ENCODE measurements at regions not wholly inside any gene's neighbourhood (a gene's known extent, or its start where the extent isn't known, plus 50 kb on each side); places are given as distances from the start of the nearest gene placed in this dataset.

GRCh38 chr3:5861151-5861550 is 673.6 kb downstream of the EDEM1 start:
- TF ChIP-seq ZFP91 (CRISPR knock-in tag; IDR thresholded peaks at IDR 0.05), result no peak
- no peak for TF ChIP-seq ZNF224 (CRISPR knock-in tag; IDR thresholded peaks at IDR 0.05)
- TF ChIP-seq ATF7 (IDR thresholded peaks at IDR 0.05), result no peak
- no peak for TF ChIP-seq CEBPB (tag; IDR thresholded peaks at IDR 0.05)
- no peak for TF ChIP-seq KDM4B (IDR thresholded peaks at IDR 0.05; ENCODE audit: borderline replicate concordance in 2 of 2, low read depth in 1 of 2)
- no peak for TF ChIP-seq FOXA3 (CRISPR knock-in tag; conservative IDR thresholded peaks at IDR 0.05 in 1 of 2, IDR thresholded peaks at IDR 0.05 in 1 of 2)
- no peak for TF ChIP-seq YY1 (IDR thresholded peaks at IDR 0.05; ENCODE audit: borderline replicate concordance in 1 of 3, control insufficient read depth in 1 of 3, extremely low read depth in 1 of 3, insufficient read depth in 3 of 3, insufficient read length in 1 of 3, insufficient replicate concordance in 2 of 3, low read depth in 1 of 3, low read length in 2 of 3)
- no peak for TF ChIP-seq TBL1XR1 (IDR thresholded peaks at IDR 0.05; ENCODE audit: low read length in 2 of 2)
- no peak for TF ChIP-seq PATZ1 (CRISPR knock-in tag; IDR thresholded peaks at IDR 0.05; ENCODE audit: borderline replicate concordance)
- TF ChIP-seq ZNF174 (CRISPR knock-in tag; IDR thresholded peaks at IDR 0.05), result no peak
- TF ChIP-seq BCL6 (CRISPR knock-in tag; IDR thresholded peaks at IDR 0.05), result no peak
- TF ChIP-seq HMGN3 (IDR thresholded peaks at IDR 0.05; ENCODE audit: borderline replicate concordance, extremely low read depth, insufficient read length, low read depth, low read length), result no peak
